Non-pigmented ciliary epithelial cell (primary cell): ENCODE measurements at regions not wholly inside any gene's neighbourhood (a gene's known extent, or its start where the extent isn't known, plus 50 kb on each side); places are given as distances from the start of the nearest gene placed in this dataset.

Experiments
- DNase-seq: peaks from one replicate; pipeline ENCODE4 v3.0.0-alpha.2; 2010; ENCODE audit warnings: low read depth

DNA sequence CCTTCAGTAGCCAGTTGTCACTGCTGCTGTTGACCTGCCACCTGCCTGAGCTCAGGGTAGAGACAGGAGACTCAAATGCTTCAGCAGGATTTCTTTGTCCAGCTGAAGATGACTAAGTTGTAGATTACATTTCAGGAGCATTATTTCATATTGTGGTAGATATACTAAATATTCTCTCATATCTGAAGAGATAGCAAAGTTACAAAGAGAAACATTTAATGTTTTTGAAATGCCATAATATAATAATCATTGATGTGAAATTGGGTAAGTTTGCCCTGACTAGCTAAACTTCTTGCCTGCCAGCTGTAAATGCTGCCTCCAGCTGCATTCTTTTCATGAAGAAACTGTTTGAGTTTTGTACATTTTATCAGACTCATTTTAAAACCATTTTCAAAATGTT, 247.6 kb upstream of the CNKSR2 start:
- no peak for DNase-seq

DNA sequence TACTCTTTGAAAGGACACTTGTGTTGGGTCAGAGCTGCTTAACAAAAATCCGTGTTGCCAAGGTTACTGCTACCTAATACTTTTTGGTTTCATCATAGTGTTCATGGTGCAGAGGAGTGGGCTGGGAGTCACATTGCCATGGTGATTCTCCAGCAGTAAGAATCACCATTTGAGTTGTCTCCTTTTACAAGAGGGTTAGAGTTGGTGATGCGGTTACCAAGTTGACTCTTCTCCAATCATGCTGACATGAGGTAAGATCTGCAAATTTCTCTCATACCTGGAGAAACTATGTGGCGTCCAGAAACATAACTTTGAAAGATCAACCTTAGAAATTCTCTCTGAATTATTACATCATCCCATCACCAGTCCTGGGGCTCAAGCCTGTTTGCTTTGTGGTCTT, 242.9 kb upstream of the CNKSR2 start:
- DNase-seq, result no peak

DNA sequence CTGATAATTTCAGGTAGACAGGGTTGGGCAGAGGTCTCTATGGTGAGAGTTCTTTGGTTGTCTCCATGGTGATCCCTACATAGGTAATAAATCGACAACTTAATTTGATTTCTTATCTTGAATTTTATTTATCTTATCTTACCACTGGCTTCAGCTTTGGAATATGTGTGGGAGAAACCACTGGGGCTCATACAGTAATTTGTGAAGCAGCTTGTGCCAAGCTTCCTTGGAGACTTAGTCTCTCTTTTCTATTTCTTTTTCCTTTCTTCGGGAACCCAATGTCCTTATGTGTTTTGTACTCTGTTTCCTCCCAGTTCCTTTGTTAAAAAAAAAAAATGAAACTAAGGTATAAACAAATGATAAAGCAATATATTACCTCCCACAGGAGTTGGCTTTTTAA, 242.4 kb upstream of the CNKSR2 start:
- no peak for DNase-seq

DNA sequence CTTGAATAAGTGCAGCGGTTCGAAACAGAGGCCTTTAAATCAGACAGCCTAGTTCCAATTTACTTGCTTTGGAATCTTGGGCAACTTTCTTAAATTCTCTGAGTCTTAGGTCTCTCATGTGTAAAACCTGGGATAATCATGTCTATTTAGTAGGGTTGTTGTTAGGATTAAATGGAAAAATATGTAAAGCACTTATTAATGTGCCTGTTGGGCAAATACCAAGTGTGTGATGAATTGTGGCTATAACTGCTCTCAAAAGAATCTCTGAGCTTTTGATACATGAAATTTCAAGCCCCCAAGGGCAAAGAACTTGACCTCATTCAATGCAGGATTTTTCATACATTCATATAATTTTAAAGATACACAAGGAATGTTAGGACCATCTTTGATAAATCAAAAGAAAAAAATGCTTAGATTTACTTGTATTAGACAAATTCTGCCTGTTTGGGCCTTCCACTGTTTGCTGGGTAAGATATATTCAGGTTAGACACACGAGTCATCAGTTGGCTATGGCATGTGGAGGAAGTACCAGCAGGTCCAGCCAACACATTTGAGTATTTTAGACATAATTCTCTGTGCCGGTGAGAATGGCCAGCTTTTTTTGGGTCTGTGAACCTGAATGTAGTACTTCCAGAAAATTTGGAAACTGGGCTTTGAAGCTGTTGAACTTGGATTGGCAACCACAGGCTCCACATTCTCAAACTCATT, 241.4 kb upstream of the CNKSR2 start:
- DNase-seq, result no peak

DNA sequence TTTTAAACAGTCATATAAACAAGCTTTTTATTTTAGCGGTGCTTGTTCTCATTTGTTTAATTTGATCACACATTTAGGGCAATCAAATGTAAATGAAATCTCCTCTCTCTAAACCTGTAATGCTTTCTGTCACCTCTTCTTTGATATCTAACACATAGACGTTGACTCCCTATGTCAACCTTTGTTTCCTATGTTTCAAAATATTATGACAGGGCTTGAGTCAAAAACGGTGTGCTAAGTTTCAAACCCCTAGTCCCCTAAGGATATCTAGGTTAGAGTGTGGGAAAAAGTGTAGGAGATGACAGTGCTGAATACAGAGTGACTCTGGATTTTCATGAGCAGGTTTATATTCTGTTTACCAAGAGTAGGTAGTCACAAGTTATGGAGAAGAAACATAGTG, 224.0 kb upstream of the CNKSR2 start:
- no peak for DNase-seq

DNA sequence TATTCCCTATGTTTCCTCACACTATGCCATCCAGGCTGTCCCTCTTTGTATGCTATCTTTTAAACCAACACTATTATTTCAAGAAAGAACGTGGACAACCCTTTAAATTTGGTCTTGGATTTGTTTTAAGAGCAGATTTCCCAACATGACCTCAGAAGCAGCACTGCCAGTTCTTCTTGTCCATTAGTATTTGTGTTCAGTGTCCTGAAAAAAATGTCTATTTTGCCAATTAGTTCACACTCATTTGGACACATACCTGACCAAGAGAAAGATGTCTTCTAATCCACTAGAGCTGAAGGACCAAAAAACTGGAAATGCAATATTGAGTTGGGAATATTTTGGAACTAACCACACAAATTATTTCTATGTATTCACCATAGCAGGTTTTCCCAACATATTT, 223.2 kb upstream of the CNKSR2 start:
- no peak for DNase-seq

DNA sequence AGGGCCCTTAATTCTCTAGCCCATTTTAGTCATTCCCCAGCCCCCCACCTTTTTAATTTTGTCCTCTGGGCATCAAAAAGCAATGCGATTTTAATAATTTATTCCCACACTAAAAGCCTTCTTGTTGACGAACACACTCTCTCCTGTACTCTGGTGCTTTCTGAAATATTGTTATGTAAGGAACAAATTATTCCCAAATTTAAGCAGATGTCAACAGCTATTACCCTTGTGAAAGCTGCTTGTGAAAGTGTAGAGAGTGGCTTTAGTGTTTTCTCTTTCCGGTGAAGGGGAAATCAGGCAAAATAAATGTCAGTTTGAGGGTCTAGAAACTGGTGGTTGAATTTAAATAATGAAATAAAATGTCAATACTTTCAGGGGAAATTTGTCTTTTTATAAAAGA, 221.2 kb upstream of the CNKSR2 start:
- no peak for DNase-seq

DNA sequence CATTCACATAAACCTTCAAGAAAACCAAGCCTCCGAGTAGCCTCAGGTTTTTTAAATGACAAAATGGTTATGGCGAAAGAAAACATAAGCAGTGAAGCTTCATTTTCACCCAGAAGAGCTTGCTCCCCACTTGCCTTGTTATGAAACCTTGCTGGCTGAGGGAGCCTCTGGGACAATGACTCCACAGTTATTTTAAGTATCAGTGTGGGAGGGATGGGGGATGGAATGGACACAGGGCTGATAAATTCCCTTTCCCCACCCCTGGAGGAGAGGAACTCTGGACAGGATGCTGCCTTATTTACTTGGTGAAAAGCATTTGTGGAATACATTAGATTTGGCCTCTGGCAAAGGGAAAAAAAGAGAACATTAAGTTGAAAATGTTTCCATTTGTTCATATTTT, 220.7 kb upstream of the CNKSR2 start:
- no peak for DNase-seq

DNA sequence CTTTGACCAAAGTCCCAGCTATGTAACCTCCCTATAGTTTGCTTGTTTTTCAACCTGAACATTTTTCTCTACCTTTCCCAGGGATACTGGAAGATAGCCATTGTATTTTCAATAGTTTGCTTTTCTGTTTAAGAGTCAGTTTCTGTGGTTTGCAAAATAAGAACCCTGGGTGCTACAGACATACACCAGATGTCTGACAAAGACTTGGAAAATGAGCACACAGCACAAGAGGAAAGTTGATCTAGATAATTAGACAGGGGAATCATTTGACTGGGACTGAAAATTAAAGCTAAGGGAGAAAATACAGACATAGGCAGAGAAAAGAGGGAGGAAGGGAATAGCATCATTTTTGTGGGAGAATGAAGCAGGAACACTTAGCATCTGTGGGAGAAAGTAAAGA, 218.3 kb upstream of the CNKSR2 start:
- DNase-seq, result no peak

DNA sequence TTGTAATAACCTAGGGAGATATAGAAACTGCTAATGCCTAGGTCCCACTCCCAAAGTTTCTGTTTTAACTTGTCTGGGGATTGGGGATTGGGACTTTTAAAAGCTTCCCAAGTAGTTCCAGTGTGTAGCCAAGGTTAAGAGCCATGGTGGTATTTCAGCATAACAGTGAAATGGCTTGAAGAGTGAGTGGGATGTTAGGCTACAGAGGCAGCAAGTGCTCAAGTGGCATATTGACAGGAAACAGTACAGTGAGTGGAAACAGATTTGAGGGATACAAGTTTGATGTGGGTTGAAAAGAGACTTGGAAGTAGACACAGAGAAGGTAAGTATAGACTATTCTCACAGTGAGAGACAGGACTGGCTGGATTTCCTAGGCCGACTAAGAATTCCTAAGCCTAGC, 217.6 kb upstream of the CNKSR2 start:
- DNase-seq, result no peak

DNA sequence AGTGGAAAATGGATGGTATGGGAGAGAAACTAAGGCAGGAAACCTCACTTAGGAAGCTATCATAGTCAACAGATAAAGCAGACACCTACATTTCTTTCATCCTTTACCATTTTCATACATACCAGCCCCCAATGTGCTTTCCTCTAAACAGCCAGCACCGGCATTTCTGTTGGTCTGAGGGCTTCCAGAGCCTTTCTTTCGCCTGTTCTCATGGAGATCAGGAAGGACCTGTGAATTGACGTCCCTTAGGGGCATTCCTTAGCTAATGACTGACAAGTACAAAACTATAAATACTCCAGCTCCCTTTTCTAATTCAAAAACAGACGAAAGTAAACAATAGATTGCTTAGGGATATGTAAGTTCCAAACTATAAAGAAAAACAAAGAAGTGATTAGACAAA, 215.5 kb upstream of the CNKSR2 start:
- DNase-seq, result no peak

DNA sequence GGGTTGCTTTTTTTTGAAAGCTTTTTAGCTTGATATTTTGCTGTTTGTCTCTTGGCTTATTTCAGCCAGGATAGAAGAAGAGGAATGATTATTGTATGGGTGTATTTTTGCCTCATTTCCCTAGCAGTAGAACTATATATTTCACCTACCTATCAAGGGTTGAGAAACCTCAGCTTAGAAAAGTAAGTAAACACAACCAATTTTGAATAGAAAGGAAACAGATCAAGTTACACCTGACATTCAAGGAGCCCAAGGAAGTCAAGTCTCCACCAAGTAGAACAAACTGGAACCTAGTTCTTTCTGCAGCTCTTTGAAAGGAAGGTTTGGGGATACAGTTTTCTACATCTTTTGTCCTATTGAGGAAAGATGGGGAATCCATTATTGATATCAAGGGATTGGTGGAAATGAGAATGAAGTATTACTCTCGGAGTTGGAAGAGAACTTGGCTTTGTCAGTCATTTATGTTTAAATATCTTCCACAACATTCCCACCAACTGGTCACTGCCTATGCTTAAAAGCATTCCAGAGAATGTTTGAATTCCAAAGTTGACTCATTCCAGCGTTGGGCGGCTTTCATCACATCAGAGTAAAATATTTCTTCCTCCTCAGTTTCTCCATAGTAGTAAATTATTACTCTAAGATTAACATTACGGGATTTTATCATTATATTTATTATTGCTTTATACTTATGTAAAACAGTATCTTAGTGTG, 207.8 kb upstream of the CNKSR2 start:
- peak; percentile 3 for DNase-seq

DNA sequence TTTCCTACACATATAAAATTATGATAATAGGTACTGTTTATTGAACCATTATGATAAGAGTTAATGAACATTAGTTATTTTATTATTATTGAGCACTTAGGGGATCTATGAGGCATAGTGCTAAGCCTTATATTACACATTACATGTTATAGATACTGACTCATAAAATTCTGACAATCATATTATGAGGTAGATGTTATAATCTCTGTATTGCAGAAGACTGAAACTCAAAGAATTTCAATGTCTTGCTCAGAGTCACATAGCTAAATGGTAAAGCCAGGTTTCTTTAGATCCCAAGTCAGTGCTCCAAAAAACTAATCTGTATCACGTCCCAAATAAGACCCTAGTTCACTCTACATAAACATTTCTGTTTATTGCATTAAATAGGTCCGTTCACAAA, 207.2 kb upstream of the CNKSR2 start:
- no peak for DNase-seq

DNA sequence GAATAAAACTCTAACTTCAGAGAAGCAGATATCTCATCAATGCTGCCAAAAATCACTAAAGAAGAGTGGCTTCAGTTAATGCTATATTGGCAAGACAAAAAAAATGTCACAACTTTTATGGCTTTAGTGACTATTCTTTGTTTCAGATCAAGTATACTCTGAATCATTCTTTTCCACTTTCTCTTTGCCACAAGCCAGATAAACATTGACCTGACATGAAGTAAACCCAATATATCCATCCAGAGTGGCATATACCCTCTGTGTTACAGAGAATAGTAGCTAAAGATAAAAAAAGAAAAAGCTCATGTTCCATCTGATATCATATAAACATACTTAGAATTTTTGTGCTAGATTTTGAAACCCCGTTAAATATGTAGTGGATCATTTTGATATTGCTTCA, 206.7 kb upstream of the CNKSR2 start:
- no peak for DNase-seq

DNA sequence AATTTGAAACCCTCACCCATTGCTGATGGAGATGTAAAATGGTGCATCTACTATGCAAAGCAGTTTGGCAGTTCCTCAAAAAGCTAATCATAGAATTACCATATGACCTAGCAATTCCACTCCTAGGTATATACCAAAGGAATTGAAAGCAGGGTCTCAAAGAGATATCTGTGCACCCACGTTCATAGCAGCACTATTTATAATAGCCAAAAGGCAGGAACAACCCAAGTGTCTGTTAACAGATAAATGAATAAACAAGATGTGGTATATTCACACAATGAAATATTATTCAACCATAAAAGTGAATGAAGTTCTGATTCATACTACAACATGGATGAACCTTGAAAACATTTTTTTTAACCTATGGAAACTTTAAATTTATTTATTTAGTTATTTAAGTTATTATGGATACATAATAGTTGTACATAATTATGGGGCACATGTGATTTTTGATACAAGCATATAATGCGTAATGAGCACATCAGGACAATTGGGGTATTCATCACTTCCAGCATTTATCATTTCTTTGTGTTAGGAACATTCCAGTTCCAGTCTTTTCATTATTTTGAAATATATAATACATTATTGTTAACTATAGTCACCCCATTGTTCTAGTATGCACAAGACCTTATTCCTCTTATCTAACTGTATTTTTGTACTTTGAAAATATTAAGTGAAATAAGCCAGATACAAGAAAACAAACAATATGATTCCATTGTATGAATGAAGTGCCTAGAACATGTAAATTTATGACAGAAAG, 205.6 kb upstream of the CNKSR2 start:
- DNase-seq, result no peak

DNA sequence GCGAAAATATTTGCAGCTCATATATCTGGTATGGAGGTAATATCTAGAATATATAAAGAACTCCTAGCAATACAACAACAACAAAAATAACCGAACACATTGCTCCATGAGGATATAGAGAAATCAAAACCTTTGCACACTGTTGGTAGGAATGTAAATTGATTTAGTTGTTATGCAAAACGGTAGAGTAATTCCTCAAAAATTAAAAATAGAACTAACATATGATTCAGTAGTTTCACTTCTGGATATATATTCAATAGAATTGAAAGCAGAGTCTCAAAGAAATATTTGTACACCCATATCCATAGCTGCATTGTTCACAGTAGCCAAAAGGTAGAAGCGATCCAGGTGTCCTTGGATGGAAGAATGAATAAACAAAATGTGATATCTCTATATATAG, 203.0 kb upstream of the CNKSR2 start:
- DNase-seq, result no peak

DNA sequence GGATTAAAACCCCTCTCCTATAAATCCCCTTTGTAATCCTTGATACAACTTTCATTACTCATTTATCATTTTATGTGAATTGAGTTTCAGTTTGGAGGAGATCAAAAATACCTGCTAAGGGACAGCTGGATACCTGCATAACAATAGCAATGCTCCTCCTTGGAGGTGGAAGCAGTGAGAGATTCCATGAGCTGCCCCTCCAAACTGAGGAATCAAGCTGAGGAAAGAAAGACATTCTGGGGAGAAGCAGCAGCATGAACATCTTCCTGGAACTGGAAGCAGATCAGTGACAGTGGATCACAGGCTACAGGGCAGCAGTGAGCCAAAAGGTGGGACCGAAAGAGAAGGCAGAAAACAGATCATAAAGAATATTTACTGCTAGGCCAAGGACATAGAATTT, 199.8 kb upstream of the CNKSR2 start:
- no peak for DNase-seq

DNA sequence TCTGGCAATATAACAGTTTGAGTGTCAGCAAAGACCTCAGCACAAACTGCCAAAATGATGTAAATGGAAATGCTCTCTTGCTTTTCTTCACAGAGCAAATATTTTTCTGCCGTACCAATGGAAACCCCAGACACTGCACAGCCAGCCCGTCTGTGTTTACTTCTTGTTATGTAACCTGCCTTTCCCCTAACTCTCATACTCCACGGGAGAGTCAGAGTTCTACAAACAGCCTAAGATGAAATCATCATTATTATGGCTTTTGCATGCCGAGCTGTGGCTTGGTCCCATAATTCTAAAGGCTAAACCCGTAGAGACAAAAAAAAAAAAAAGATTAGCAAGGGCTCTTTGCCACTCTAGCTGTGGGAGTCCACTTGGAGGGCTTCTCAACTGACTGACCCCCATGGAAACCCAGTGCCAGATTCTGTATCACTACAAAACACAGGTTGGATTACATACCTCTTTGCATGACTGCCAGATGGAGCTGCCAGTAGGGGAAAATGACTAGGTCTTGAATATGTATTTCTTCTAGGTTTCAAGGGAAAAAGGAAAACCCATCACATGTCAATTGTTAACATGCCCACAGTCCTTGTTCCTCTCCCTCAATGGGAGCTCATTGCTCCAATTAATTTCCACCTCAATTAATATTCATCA, 197.2 kb upstream of the CNKSR2 start:
- no peak for DNase-seq

DNA sequence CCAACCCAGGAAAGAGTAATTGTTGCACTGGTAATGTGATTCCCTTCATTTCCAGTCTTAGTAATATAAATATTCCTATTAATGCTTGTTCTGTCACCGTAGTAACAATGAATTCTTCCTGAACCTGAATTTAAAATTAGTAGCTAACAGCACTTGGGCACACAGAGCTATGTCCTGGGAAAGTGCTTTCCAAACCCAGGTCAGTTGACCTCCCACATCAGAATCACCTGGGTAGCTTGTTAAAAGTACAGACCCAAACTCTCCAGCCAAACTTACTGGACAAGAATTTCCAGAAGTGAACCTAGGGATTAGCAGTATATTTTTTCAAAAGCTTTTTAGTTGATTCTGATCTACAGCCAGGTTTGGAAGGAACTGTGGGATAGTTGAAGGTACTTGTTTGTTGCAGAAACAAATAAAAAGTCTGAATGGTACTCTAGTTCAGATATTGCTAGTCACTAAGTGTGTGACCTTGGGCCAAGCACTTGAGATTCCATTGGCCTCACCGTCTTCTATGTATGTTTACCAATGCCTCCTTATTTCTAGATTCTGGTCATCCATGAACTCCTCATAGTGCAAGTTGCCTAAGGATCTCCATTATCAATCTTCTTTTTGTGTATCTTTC, 192.9 kb upstream of the CNKSR2 start:
- DNase-seq, result no peak

DNA sequence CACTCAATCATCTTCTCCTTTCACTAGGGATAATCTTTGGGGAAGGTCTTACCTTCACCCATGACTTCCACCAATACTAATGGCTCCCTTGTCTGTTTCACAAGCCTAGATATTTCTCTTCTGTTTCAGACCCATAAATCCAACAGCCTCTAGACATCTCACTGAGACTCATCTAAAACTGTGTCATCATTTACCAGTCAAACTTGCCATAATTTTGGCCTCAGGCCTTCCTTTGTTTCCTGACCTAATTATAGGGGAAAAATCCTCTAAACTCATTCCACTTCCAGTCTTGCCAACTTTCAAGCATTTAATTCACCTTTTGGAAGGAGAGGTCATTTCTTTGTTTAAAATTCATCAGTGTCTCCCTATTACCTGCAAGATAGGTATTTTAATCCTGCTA, 181.0 kb upstream of the CNKSR2 start:
- DNase-seq, result no peak

DNA sequence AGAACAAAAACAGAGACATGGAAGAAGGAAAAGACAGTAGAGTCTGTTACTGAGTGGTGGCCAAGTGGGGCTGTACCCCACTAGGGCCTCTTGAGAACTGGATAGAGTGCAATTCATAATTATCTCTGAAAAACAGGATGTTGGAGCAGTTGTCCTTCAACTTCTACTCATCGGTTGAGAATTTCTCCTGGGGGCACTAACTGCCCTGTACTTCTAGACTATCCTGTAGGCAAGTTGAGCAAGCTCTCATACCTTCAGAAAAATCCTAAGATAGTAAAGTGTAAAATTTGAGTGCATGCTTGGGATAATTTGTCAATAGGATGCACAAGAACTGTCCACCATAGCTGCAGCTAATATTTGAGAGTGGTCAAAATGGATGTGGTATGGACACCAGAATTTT, 179.7 kb upstream of the CNKSR2 start:
- DNase-seq, result no peak

DNA sequence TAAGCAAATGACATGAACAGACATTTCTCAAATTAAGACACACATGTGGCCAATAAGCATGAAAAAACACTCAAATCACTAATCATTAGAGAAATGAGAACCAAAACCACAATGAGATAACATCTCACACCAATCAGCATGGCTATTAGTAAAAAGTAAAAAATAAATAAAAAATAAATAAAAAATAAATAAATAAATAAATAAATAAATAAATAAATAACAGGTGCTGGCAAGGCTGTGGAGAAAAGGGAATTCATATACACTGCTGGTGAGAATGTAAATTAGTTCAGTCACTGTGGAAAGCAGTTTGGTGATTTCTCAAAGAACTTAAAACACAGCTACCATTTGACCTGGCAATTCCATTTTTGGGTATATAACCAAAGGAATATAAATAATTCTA, 167.1 kb upstream of the CNKSR2 start:
- DNase-seq, result no peak
